ENCODE measurements at regions not wholly inside any gene's neighbourhood (a gene's known extent, or its start where the extent isn't known, plus 50 kb on each side); places are given as distances from the start of the nearest gene placed in this dataset.

- no TSS peak for BruUV-seq (replicated peaks)
- no peak overlapping the region for H3K4me3 Mint-ChIP-seq (ENCODE audit: unreplicated experiment)
- no peak for TF ChIP-seq CTCF (IDR thresholded peaks at IDR 0.05; ENCODE audit: insufficient read depth in 1 of 2, low read depth in 1 of 2, low read length in 1 of 2, severe bottlenecking in 1 of 2, unreplicated experiment in 1 of 2)
These were observed 186.0 kb upstream of the PMFBP1 start for GRCh38 chr16:72357910-72358309.

GRCh38 chr16:72355561-72355960 is 183.6 kb upstream of the PMFBP1 start:
- Histone ChIP-seq H3K27me3 (replicated peaks; ENCODE audit: control insufficient read depth, insufficient read depth, low read length) (no peaks in the 10 kb centered on the region), H3K9me3 (no peaks in the 10 kb centered on the region), H3K4me3 (ENCODE audit: low read depth, low read length) (no peak overlapping the region), H3K36me3 (ENCODE audit: control insufficient read depth, insufficient read depth, low read length) (no peaks in the 10 kb centered on the region), H3K4me1 (no peaks in the 10 kb centered on the region)
- POLR2A ChIA-PET, result no interaction called here
- H3K4me3 Mint-ChIP-seq (ENCODE audit: unreplicated experiment), result no peak overlapping the region
- CTCF ChIA-PET, result no interaction called here
- no peak for TF ChIP-seq CTCF (IDR thresholded peaks at IDR 0.05; ENCODE audit: insufficient read depth in 1 of 2, low read depth in 1 of 2, low read length in 1 of 2, severe bottlenecking in 1 of 2, unreplicated experiment in 1 of 2)
- no peaks in the 10 kb centered on the region for H3K9me3 Mint-ChIP-seq (ENCODE audit: unreplicated experiment)
- BruUV-seq (replicated peaks), result no TSS peak
- H3K4me1 Mint-ChIP-seq (ENCODE audit: low read depth, unreplicated experiment), result no peaks in the 10 kb centered on the region
- no peaks in the 10 kb centered on the region for H3K27me3 Mint-ChIP-seq (ENCODE audit: insufficient read depth, unreplicated experiment)
- no peak overlapping the region for H3K27ac Mint-ChIP-seq (ENCODE audit: unreplicated experiment)
- intact Hi-C loops (cut with micrococcal nuclease; ENCODE audit: unreplicated experiment), result no loop called here
- DNase-seq, result no peak
- H3K36me3 Mint-ChIP-seq (ENCODE audit: insufficient read depth, unreplicated experiment), result no peaks in the 10 kb centered on the region

More at GRCh38 chr16:72357910-72358309, 186.0 kb upstream of the PMFBP1 start:
- POLR2A ChIA-PET, result no interaction called here
- H3K36me3 ChIP-seq (ENCODE audit: control insufficient read depth, insufficient read depth, low read length), result no peaks in the 10 kb centered on the region
- no peaks in the 10 kb centered on the region for H3K9me3 ChIP-seq
- no peak for DNase-seq
- Mint-ChIP-seq H3K27me3 (ENCODE audit: insufficient read depth, unreplicated experiment) (no peaks in the 10 kb centered on the region), H3K9me3 (ENCODE audit: unreplicated experiment) (no peaks in the 10 kb centered on the region), H3K36me3 (ENCODE audit: insufficient read depth, unreplicated experiment) (no peaks in the 10 kb centered on the region), H3K27ac (ENCODE audit: unreplicated experiment) (no peak overlapping the region), H3K4me1 (ENCODE audit: low read depth, unreplicated experiment) (no peaks in the 10 kb centered on the region)
- intact Hi-C loops (cut with micrococcal nuclease; ENCODE audit: unreplicated experiment), result no loop called here
- no peaks in the 10 kb centered on the region for H3K27me3 ChIP-seq (replicated peaks; ENCODE audit: control insufficient read depth, insufficient read depth, low read length)
- CTCF ChIA-PET, result no interaction called here
- H3K4me3 ChIP-seq (ENCODE audit: low read depth, low read length), result no peak overlapping the region
- no peaks in the 10 kb centered on the region for H3K4me1 ChIP-seq

- no TSS peak for BruUV-seq (replicated peaks)
- no peak for DNase-seq
- Histone ChIP-seq H3K4me3 (ENCODE audit: low read depth, low read length) (no peak overlapping the region), H3K36me3 (ENCODE audit: control insufficient read depth, insufficient read depth, low read length) (no peaks in the 10 kb centered on the region), H3K4me1 (no peaks in the 10 kb centered on the region), H3K9me3 (no peaks in the 10 kb centered on the region), H3K27me3 (replicated peaks; ENCODE audit: control insufficient read depth, insufficient read depth, low read length) (no peaks in the 10 kb centered on the region)
- CTCF ChIA-PET, result no interaction called here
- intact Hi-C loops (cut with micrococcal nuclease; ENCODE audit: unreplicated experiment), result no loop called here
- H3K4me1 Mint-ChIP-seq (ENCODE audit: low read depth, unreplicated experiment), result no peaks in the 10 kb centered on the region
- POLR2A ChIA-PET, result no interaction called here
- H3K27me3 Mint-ChIP-seq (ENCODE audit: insufficient read depth, unreplicated experiment), result no peaks in the 10 kb centered on the region
- H3K36me3 Mint-ChIP-seq (ENCODE audit: insufficient read depth, unreplicated experiment), result peaks cover 5% of the 10 kb centered on the region
- H3K9me3 Mint-ChIP-seq (ENCODE audit: unreplicated experiment), result no peaks in the 10 kb centered on the region
- no peak overlapping the region for H3K4me3 Mint-ChIP-seq (ENCODE audit: unreplicated experiment)
- TF ChIP-seq CTCF (IDR thresholded peaks at IDR 0.05; ENCODE audit: insufficient read depth in 1 of 2, low read depth in 1 of 2, low read length in 1 of 2, severe bottlenecking in 1 of 2, unreplicated experiment in 1 of 2), result no peak
- H3K27ac Mint-ChIP-seq (ENCODE audit: unreplicated experiment), result no peak overlapping the region
These were observed 177.8 kb upstream of the PMFBP1 start for GRCh38 chr16:72349719-72350118.
